Hepatocyte (in vitro differentiated cells): ENCODE measurements at regions not wholly inside any gene's neighbourhood (a gene's known extent, or its start where the extent isn't known, plus 50 kb on each side); places are given as distances from the start of the nearest gene placed in this dataset.

Experiments used
- DNase-seq: peaks from one replicate; pipeline ENCODE4 v3.0.0-alpha.2; 2016; ENCODE audit warnings: low spot score
- H2AFZ ChIP-seq: fragments of 200-600 bp; sonication (generic); 2 replicates; pipeline ENCODE4 v1.6.0; 2016; ENCODE audit warnings: antibody characterized with exemption, mild to moderate bottlenecking
- H3K27ac ChIP-seq: fragments of 200-600 bp; sonication (generic); 2 replicates; pipeline ENCODE4 v1.5.1; 2016; ENCODE audit warnings: mild to moderate bottlenecking
- H3K27me3 ChIP-seq: fragments of 200-600 bp; sonication (generic); 2 replicates; pipeline ENCODE4 v1.6.1; 2016
- H3K36me3 ChIP-seq: fragments of 200-600 bp; sonication (generic); replicated peaks from 2 replicates; pipeline ENCODE4 v1.5.1; 2016; ENCODE audit warnings: low read depth; ENCODE audit not compliant: insufficient read depth
- H3K4me1 ChIP-seq: fragments of 200-600 bp; sonication (generic); 2 replicates; pipeline ENCODE4 v1.5.1; 2016; ENCODE audit warnings: mild to moderate bottlenecking, moderate library complexity; ENCODE audit not compliant: insufficient read depth
- H3K4me2 ChIP-seq: fragments of 200-600 bp; sonication (generic); 2 replicates; pipeline ENCODE4 v1.6.0; 2016
- H3K4me3 ChIP-seq: fragments of 200-600 bp; sonication (generic); 2 replicates; pipeline ENCODE4 v1.5.1; 2016; ENCODE audit warnings: mild to moderate bottlenecking
- H3K79me2 ChIP-seq: fragments of 200-600 bp; sonication (generic); 2 replicates; pipeline ENCODE4 v1.6.0; 2017; ENCODE audit warnings: mild to moderate bottlenecking
- H3K9me2 ChIP-seq: fragments of 200-600 bp; sonication (generic); replicated peaks from 2 replicates; pipeline ENCODE4 v1.6.0; 2017; ENCODE audit warnings: mild to moderate bottlenecking; ENCODE audit not compliant: insufficient read depth
- H3K9me3 ChIP-seq: fragments of 200-600 bp; sonication (generic); 2 replicates; pipeline ENCODE4 v1.5.1; 2016; ENCODE audit warnings: low read depth, mild to moderate bottlenecking
- H4K20me1 ChIP-seq: fragments of 200-600 bp; sonication (generic); 2 replicates; pipeline ENCODE4 v1.6.0; 2016; ENCODE audit warnings: mild to moderate bottlenecking; ENCODE audit not compliant: insufficient read depth, poor library complexity, severe bottlenecking
- CTCF ChIP-seq: fragments of 200-600 bp; sonication (generic); IDR thresholded peaks from 2 replicates; pipeline ENCODE4 v1.5.1; 2016; ENCODE audit warnings: antibody characterized with exemption, mild to moderate bottlenecking; ENCODE audit not compliant: poor library complexity
- EZH2 ChIP-seq: fragments of 200-600 bp; sonication (generic); IDR thresholded peaks from 2 replicates; pipeline ENCODE4 v1.6.1; 2016; ENCODE audit warnings: antibody characterized with exemption, mild to moderate bottlenecking, borderline replicate concordance
- EZH2phosphoT487 ChIP-seq: fragments of 200-600 bp; sonication (generic); IDR thresholded peaks from one replicate; pipeline ENCODE4 v1.6.1; 2018; ENCODE audit warnings: antibody characterized with exemption, mild to moderate bottlenecking, low read depth, moderate library complexity; ENCODE audit not compliant: unreplicated experiment, severe bottlenecking
- WGBS: methylation state at CpG from one replicate; pipeline ENCODE4 v1.1.6; 2016; ENCODE audit warnings: low lambda C conversion rate; ENCODE audit errors: missing lambda C conversion rate; 5-methylcytosine and 5-hydroxymethylcytosine counted together

- no peaks in the 10 kb centered on the region for H3K4me1 ChIP-seq
- H3K4me3 ChIP-seq: no peak overlapping the region
- no peak overlapping the region for H2AFZ ChIP-seq
- H3K9me3 ChIP-seq: no peaks in the 10 kb centered on the region
- no peak for DNase-seq
- no peaks in the 10 kb centered on the region for H4K20me1 ChIP-seq
- no peaks in the 10 kb centered on the region for H3K79me2 ChIP-seq
- H3K9me2 ChIP-seq: no peaks in the 10 kb centered on the region
- no peak overlapping the region for H3K27ac ChIP-seq
- no peaks in the 10 kb centered on the region for H3K36me3 ChIP-seq
- WGBS: 36% methylated on average over 1 of the region's 1 CpG
- TF ChIP-seq EZH2: no peak
- TF ChIP-seq CTCF: no peak
- TF ChIP-seq EZH2phosphoT487: no peak
- H3K27me3 ChIP-seq: no peaks in the 10 kb centered on the region
- no peak overlapping the region for H3K4me2 ChIP-seq
Measured at GRCh38 chr4:133982533-133983224, 218.9 kb downstream of the PABPC4L start.

- Histone ChIP-seq H3K4me2 (no peak overlapping the region), H3K27ac (no peak overlapping the region)
- 98% methylated on average over 2 of the region's 2 CpGs for WGBS
Measured at GRCh38 chr4:133981327-133981726, 220.3 kb downstream of the PABPC4L start.

GRCh38 chr4:133972586-133972985 is 229.0 kb downstream of the PABPC4L start:
- WGBS: 87% methylated on average over 2 of the region's 2 CpGs
- H3K79me2 ChIP-seq: no peaks in the 10 kb centered on the region
- no peaks in the 10 kb centered on the region for H3K4me1 ChIP-seq
- no peaks in the 10 kb centered on the region for H3K36me3 ChIP-seq
- H3K4me3 ChIP-seq: no peak overlapping the region
- TF ChIP-seq EZH2phosphoT487 (no peak), CTCF (no peak), EZH2 (no peak)
- H3K9me2 ChIP-seq: no peaks in the 10 kb centered on the region
- no peak overlapping the region for H3K27ac ChIP-seq
- DNase-seq: no peak
- H3K9me3 ChIP-seq: no peaks in the 10 kb centered on the region
- H2AFZ ChIP-seq: no peak overlapping the region
- no peak overlapping the region for H3K4me2 ChIP-seq
- no peaks in the 10 kb centered on the region for H4K20me1 ChIP-seq
- no peaks in the 10 kb centered on the region for H3K27me3 ChIP-seq

More at GRCh38 chr4:133981327-133981726, 220.3 kb downstream of the PABPC4L start:
- TF ChIP-seq CTCF (no peak), EZH2phosphoT487 (no peak), EZH2 (no peak)
- H3K27me3 ChIP-seq: no peaks in the 10 kb centered on the region
- H3K79me2 ChIP-seq: no peaks in the 10 kb centered on the region
- H4K20me1 ChIP-seq: no peaks in the 10 kb centered on the region
- H3K9me3 ChIP-seq: no peaks in the 10 kb centered on the region
- DNase-seq: no peak
- H3K9me2 ChIP-seq: no peaks in the 10 kb centered on the region
- H3K36me3 ChIP-seq: no peaks in the 10 kb centered on the region
- H3K4me1 ChIP-seq: no peaks in the 10 kb centered on the region
- no peak overlapping the region for H3K4me3 ChIP-seq
- H2AFZ ChIP-seq: no peak overlapping the region
